Activated CD8-positive, alpha-beta memory T cell treated with anti-CD3 and anti-CD28 coated beads for 48 hours (primary cell): ENCODE measurements at regions not wholly inside any gene's neighbourhood (a gene's known extent, or its start where the extent isn't known, plus 50 kb on each side); places are given as distances from the start of the nearest gene placed in this dataset.
"Not testable (repeated sequence)": the region's sequence is repeated elsewhere in the genome, so short reads cannot be mapped to it uniquely, and the experiment has no call there.

Source experiments
- DNase-seq, 3 experiments: peaks; one replicate each; pipeline ENCODE4 v3.0.0-alpha.2; 2020; ENCODE audit warnings: low read depth in 2 of 3, low spot score in 2 of 3

DNA sequence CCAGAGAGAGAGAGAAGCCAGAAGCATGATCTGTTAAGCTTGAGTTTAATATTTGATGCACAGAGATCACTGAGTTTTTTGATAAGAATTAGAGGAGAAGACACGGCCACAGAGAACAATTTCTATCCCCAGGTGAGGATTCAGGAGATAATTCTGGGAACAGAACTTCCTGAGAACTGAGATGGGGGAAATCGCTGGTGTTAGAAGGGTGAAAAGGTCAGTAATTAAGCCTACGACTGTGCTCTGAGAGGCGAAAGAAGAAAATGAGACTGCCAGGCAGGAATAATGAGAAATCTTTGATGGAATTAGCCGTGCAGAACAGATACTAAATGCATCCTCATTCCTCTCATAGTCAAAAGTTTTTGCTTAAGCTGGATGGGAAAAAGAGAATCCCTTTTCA is 61.9 kb upstream of the EEF2KMT start:
- DNase-seq: not testable (repeated sequence)

DNA sequence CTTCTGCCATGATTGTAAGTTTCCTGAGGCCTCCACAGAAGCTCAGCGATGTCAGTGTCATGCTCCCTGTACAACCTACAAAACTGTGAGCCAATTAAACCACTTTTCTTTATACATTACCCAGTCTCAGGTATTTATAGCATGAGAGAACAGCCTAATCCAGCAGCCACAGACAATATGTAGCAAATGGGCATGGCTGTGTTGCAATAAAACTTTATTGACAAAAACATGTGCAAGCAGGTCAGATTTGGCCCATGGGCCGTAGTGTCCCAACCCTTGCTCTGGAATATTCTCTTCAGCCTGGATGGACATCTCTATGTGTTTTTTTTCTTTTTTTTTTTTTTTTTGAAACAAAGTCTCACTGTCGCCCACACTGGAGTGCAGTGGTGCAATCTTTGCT is 60.9 kb upstream of the EEF2KMT start:
- no peak for DNase-seq

DNA sequence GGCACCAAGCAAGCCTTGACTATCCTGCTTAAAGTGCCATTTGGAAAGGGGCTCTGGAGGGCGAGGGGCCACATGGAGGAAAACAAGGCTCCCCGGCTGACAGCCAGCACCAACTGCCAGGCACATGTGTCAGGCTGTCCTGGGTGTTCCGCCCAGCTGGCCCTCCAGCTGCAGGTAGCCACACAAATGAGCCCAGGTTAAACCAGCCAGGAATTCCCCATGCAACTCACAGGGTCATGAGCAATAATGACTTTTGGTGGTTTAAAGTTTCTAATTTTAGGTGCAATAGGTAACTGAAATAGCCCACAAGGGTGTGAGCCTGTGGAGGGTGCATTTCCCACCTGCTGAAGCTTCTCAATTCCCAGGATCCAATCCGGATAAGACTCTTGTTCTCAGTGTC is 58.9 kb upstream of the EEF2KMT start:
- not testable (repeated sequence) for DNase-seq

DNA sequence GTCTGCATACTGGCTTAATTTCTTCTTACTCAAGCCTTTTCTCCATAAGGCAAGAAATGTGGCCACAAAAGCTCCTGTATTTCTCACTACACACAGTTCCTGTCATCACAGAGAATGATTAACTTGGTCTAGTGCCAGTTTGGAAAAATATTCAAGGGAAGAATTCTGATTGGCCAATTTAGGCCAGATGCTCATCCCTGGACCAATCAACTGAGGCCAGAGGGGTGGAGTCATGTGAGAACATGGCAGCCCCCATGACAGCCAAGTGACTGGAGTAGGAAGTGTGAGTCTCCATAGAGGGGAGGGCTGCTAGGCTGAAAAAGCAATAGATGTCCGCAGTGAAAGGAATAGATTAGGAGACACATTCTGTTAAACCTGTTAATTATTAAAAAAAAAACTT is 56.4 kb upstream of the EEF2KMT start:
- not testable (repeated sequence) for DNase-seq

DNA sequence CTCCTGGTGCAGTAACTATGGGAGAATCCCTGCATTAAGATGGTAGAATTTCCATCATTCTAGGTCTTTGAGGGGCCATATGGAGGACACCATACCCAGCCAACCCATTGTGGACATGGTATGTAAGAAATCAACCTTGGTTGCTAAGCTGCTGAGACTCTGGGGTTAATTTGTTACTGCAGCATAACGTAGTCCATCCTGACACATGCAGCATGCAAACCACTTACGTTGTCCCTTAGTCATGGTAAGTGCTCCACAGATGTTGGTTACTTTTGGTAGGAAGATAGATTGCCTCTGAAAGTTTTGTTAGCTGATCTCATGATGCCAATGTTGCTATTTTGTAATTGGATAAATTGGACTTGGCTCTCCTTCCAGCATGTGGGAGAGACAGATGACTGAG is 53.8 kb upstream of the EEF2KMT start:
- DNase-seq: not testable (repeated sequence)
